Gastrocnemius medialis (tissue), 4 donors: ENCODE measurements at regions not wholly inside any gene's neighbourhood (a gene's known extent, or its start where the extent isn't known, plus 50 kb on each side); places are given as distances from the start of the nearest gene placed in this dataset.

Source experiments
- CTCF ChIP-seq, 5 experiments: fragments of 450-650 bp in 3 of 5; fragments of 200-600 bp in 2 of 5; sonication (generic) in 2 of 5; IDR thresholded peaks in 4 of 5; conservative IDR thresholded peaks in 1 of 5; 1 replicate in 4 of 5; 2 replicates in 1 of 5; pipeline ENCODE4 v1.5.1; 2016 to 2019; ENCODE audit warnings: antibody characterized with exemption in 5 of 5, mild to moderate bottlenecking in 3 of 5, moderate library complexity in 3 of 5
- POLR2A ChIP-seq, 2 donors: fragments of 450-650 bp; IDR thresholded peaks; one replicate each; pipeline ENCODE4 v1.6.1; 2017; ENCODE audit warnings: antibody characterized with exemption in 2 of 2, mild to moderate bottlenecking in 2 of 2, moderate library complexity in 2 of 2

GRCh38 chr13:89650226-89650625 lies 1697.3 kb upstream of the MIR17HG start:
- TF ChIP-seq CTCF (IDR thresholded peaks at IDR 0.05 in 4 of 5, conservative IDR thresholded peaks at IDR 0.05 in 1 of 5) (no peak), POLR2A (IDR thresholded peaks at IDR 0.05) (no peak)
